Esophagus squamous epithelium (tissue), 4 donors: ENCODE measurements at regions not wholly inside any gene's neighbourhood (a gene's known extent, or its start where the extent isn't known, plus 50 kb on each side); places are given as distances from the start of the nearest gene placed in this dataset.

Experiments
- POLR2A ChIP-seq, 4 donors: fragments of 450-650 bp; IDR thresholded peaks; one replicate each; pipeline ENCODE4 v1.6.1; 2017; ENCODE audit warnings: antibody characterized with exemption in 4 of 4, mild to moderate bottlenecking in 4 of 4, moderate library complexity in 3 of 4
- TF ChIP-seq, protein P1 (sequence below), 6 experiments: fragments of 450-650 bp in 4 of 6; fragments of 200-600 bp in 2 of 6; sonication (generic) in 2 of 6; IDR thresholded peaks; one replicate each; pipeline ENCODE4 v1.5.1; 2016 to 2019; ENCODE audit warnings: antibody characterized with exemption in 6 of 6, mild to moderate bottlenecking in 4 of 6, moderate library complexity in 4 of 6

DNA sequence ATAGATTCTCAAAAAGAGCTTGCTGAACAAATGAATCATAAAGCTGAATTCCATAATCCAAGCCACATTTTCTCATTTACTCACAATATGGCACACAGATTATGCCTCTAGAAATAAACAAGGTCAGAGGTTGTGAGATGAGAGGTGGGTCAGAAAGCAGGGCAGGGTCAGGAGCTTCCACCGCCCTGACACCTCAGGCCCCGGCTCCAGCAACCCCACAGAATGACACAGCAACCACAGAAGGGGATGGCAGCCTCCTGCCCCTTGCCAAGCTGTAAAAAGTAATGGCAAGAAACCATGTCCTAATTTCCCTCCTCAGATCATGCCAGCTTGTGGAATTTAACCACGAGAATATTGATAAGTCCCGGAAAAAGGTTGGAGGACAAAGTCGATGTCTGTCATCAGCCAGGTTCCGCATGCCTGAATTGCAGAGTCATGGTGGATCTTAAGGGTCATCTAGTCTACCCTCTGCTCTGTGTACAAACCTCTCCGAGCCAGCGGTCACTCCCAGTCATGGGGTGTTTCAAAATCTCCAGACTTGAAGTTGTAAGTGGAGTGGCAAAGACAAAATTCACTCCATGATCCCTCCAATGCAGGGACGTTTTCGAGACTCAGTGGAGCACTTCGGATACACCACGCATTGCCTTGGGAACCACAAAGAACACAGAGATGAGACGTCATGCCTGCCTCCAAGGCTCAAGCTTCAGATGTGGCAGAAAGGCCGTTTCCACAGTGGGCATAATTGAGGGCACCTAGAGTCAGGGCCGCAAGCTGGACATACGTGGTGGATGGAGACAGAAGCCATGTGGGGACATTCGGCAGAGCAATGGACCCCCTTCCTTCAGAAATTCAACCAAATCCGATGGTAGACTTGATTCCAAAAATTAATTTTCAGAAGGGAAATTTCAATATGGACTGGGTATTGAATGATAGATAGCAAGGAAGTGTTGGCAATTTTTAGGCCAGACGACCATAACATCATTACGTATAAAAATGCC, 254.0 kb downstream of the TOMM20 start:
- TF ChIP-seq, protein P1, sequence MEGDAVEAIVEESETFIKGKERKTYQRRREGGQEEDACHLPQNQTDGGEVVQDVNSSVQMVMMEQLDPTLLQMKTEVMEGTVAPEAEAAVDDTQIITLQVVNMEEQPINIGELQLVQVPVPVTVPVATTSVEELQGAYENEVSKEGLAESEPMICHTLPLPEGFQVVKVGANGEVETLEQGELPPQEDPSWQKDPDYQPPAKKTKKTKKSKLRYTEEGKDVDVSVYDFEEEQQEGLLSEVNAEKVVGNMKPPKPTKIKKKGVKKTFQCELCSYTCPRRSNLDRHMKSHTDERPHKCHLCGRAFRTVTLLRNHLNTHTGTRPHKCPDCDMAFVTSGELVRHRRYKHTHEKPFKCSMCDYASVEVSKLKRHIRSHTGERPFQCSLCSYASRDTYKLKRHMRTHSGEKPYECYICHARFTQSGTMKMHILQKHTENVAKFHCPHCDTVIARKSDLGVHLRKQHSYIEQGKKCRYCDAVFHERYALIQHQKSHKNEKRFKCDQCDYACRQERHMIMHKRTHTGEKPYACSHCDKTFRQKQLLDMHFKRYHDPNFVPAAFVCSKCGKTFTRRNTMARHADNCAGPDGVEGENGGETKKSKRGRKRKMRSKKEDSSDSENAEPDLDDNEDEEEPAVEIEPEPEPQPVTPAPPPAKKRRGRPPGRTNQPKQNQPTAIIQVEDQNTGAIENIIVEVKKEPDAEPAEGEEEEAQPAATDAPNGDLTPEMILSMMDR (IDR thresholded peaks at IDR 0.05), result no peak
- no peak for TF ChIP-seq POLR2A (IDR thresholded peaks at IDR 0.05)
